HG02973 (cell line): ENCODE measurements at regions not wholly inside any gene's neighbourhood (a gene's known extent, or its start where the extent isn't known, plus 50 kb on each side); places are given as distances from the start of the nearest gene placed in this dataset.
"Not testable (repeated sequence)": the region's sequence is repeated elsewhere in the genome, so short reads cannot be mapped to it uniquely, and the experiment has no call there.

Experiments
- ATAC-seq: cut with Tn5 transposase; IDR thresholded peaks from one replicate; pipeline ENCODE4 v1.9.1; 2021; ENCODE audit warnings: moderate library complexity; ENCODE audit not compliant: unreplicated experiment

- ATAC-seq: no peak
Measured at GRCh38 chr7:25432807-25433206, 204.5 kb upstream of the NPVF start.

DNA sequence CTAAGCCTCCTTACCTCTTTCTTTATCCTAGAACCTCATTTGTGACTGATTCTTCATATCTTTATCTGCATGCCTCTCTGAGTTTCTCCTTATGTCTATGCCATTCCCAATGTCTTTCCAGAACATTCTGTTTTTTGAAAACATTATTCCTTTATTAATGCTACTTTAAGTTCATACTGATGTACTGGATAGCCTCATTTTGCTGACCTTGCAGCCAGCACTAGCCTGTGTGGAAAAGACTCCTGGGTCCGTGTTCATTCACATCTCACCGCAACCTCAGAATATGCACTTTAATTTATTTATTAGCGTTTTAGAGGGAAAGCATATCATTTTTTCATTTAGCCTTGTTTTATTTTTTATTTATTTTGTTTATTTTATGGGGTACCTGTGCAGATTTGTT lies 208.1 kb upstream of the NPVF start:
- no peak for ATAC-seq

DNA sequence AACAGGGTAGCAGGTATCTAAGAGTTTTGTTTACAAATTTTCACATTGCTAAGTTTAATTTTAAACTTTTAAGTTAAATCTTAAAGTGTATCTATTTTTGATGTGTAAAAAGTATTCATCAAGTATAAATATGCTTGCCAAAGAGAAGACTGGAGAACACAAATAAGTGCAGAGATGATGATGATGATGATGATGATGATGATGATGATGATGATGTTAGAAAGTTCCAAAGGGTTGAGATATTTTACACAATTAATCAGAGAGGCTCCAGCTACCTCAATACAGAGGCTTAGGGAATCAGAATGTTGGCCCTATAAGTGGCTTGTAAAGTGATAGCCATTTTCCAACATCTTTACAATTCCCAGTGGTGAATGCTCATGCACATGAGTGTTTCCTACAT lies 209.0 kb upstream of the NPVF start:
- ATAC-seq: no peak

- no peak for ATAC-seq
Measured at GRCh38 chr7:25444991-25445390, 216.7 kb upstream of the NPVF start.

GRCh38 chr7:25448301-25448700 lies 220.0 kb upstream of the NPVF start:
- no peak for ATAC-seq

GRCh38 chr7:25454020-25454419 lies 225.7 kb upstream of the NPVF start:
- ATAC-seq: no peak

GRCh38 chr7:25454562-25455041 lies 226.3 kb upstream of the NPVF start:
- no peak for ATAC-seq

GRCh38 chr7:25455683-25456251 lies 227.5 kb upstream of the NPVF start:
- ATAC-seq: no peak

- no peak for ATAC-seq
Measured at GRCh38 chr7:25456467-25457171, 228.3 kb upstream of the NPVF start.

DNA sequence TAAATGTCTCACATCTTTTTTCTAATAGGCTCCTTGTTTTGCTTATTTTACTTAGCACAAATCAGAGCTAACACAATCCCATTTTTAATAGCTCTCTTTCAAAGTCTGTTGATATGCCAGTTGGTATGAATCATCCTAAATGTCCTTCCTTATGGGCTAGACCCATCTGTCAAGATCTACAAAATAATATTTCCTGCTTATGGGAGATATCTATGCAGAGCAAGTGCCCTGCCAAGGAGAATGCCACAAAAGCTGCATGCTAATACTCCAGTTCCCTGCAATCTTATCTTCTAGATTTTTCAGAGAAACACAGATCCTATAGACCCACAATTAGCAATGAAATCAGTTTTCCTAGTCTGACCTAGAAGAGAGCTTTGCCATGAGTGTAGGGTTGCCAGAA lies 230.8 kb upstream of the NPVF start:
- ATAC-seq: no peak

DNA sequence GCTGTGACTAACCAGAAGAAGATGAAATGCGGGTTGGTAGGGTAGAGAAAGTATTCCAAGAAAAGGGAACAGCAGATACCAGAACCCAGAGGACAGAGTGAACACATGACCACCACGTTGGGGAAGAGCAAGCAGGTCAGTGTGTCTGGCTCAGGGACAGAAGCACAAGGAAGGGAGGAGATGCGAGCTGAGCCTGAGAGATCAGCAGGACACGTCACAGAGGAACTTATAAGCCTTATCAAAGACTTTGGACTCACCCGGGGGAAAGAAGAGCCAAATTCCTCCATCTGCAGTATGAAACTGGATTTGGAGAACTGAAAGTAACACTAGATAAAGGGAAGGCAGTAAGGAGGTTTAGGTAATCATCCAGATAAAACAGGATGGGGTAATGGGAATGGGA lies 232.1 kb upstream of the NPVF start:
- ATAC-seq: no peak

DNA sequence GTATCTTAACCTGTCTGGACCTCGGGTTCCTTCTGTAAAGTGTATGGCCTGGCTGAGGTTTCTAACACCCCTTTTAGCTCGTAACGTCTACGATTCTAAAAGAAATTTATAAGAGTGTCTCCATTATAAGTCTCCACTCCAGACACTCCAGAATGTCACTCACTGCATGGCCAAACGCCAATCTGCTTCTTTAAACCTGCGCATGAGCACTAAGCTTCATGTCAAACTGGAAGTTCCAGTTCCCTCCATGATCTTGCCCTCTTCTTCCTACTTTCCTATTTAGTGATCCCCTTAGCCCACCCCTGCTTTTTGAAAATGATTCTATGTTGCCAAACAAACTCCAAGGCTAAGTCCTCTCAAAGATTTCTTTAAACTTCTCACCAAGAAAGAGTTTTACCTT lies 241.4 kb upstream of the NPVF start:
- ATAC-seq: no peak

GRCh38 chr7:25476863-25477499 lies 248.7 kb upstream of the NPVF start:
- no peak for ATAC-seq

GRCh38 chr7:25478221-25478620 lies 249.9 kb upstream of the NPVF start:
- not testable (repeated sequence) for ATAC-seq

DNA sequence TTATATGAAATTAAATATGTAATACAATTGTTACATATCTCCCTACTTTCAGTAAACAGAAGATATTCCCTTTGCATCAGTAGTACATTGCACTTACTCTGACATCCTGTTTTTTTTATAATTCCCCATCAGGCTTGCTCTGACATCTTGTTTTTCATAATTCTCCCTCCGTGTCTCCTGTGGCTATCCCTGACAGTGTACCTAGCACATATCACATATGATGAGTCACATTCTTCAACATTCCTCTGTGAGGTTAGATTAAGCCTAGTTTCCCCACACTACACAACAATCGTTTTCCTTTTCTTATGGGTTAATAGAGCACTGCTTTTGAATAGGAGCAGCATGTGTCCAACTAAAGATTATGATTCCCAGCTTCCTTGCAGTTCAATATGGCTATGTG lies 250.6 kb upstream of the NPVF start:
- ATAC-seq: no peak

GRCh38 chr7:25481891-25482290 lies 253.6 kb upstream of the NPVF start:
- no peak for ATAC-seq

- ATAC-seq: no peak
Measured at GRCh38 chr7:25482631-25483030, 254.3 kb upstream of the NPVF start.

DNA sequence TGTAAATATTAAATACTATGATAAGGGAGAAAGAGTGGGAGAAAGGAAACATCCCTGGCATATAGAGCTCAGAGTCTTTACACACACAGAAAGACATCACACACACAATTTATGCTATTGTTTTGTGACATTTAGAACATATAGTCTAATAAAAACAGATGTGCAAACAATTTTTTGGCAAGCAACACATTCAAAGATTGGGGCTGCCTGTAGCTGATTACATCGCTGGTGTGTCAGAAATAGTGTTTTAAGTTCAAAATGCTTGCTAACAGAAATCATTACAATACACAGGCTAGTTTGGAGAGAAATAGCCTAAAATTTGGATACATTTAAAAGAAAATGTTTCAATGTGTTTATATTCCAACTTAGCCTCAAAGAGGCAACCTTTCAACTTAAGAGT lies 256.7 kb upstream of the NPVF start:
- ATAC-seq: no peak

- no peak for ATAC-seq
Measured at GRCh38 chr7:25486656-25487055, 258.4 kb upstream of the NPVF start.

DNA sequence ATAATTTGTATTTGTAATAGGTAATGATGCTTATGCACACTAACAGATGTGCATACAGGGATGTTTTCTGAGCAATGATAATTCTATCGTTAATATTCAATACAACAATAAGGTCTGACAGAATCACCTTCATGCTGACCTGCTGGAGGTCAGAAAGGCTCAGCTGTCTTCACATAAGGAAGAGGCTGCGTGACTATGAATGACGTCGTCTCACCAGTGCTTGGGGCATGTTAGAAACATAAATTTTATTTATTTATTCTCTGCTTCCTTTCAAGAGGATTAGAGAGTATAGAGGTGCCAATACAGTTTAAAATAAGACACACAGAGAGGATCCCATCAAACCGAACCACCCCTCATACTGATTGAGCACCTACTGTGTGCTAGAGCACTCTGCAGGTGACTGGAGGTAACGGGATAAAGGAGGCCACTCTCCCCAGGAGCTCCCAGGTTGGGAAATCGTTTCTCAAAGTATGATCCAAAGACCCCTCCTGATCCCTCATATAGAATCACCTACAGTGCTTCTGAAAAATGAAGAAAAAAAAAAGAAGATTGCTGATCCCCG lies 265.6 kb upstream of the NPVF start:
- no peak for ATAC-seq

- no peak for ATAC-seq
Measured at GRCh38 chr7:25494896-25495295, 266.6 kb upstream of the NPVF start.
